ENCODE measurements at regions not wholly inside any gene's neighbourhood (a gene's known extent, or its start where the extent isn't known, plus 50 kb on each side); places are given as distances from the start of the nearest gene placed in this dataset.

GRCh38 chr6:69623357-69623756, 173.5 kb downstream of the LMBRD1 start:
- Mint-ChIP-seq H3K4me1 (no peaks in the 10 kb centered on the region), H3K9me3 (no peaks in the 10 kb centered on the region), H3K27me3 (peaks cover 7% of the 10 kb centered on the region), H3K36me3 (no peaks in the 10 kb centered on the region), H3K27ac (no peak overlapping the region), H3K4me3 (no peak overlapping the region)
- ATAC-seq (ENCODE audit: low read depth), result no peak
- DNase-seq (ENCODE audit: low spot score in 2 of 2), result no peak

DNA sequence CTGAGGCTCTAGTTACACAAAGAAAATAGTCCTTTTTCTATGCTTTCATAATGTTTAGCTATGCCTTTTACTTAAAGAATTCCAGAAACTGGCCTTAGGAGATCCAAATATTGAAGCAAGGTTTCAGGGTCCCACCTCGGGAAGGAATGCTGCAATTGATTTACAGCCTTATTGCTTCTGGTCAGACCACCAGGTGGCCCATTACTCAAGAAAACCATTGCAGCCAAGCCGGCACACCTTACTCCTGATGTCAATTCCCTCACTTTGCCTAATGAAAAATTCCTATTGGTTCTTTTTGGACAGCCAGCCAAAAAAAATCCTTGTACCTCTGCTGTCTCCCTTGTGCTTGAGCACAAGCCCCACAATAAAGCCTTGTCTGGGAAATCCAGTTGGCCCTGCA, 173.9 kb downstream of the LMBRD1 start:
- ATAC-seq (ENCODE audit: low read depth) (no peak), DNase-seq (ENCODE audit: low spot score in 2 of 2) (no peak)
- H3K4me3 Mint-ChIP-seq, result no peak overlapping the region
- H3K27ac Mint-ChIP-seq, result no peak overlapping the region
- no peaks in the 10 kb centered on the region for H3K9me3 Mint-ChIP-seq
- no peaks in the 10 kb centered on the region for H3K4me1 Mint-ChIP-seq
- no peaks in the 10 kb centered on the region for H3K36me3 Mint-ChIP-seq
- H3K27me3 Mint-ChIP-seq, result peaks cover 7% of the 10 kb centered on the region

DNA sequence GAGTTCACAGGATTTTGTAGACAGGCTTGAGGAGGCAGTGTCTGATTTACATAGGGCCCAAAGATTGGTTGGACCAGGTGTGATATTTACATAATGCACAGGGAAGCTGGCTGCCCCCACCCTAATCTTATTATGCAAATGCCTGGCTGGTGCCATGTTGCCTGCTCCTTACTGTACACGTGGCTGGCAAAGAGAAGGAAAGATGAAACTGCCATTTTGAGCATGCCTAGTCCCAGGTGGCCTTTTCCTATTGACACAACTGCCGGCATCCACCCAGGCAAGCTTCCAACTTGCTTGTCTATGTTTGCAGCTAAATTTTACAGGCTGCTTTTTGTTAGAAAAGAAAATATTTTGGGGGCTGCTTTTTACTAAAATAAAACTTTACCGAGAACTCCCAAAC, 174.6 kb downstream of the LMBRD1 start:
- Mint-ChIP-seq H3K9me3 (no peaks in the 10 kb centered on the region), H3K4me1 (no peaks in the 10 kb centered on the region), H3K36me3 (no peaks in the 10 kb centered on the region), H3K27me3 (peaks cover 7% of the 10 kb centered on the region), H3K4me3 (no peak overlapping the region), H3K27ac (no peak overlapping the region)
- no peak for ATAC-seq (ENCODE audit: low read depth)
- no peak for DNase-seq (ENCODE audit: low spot score in 2 of 2)

DNA sequence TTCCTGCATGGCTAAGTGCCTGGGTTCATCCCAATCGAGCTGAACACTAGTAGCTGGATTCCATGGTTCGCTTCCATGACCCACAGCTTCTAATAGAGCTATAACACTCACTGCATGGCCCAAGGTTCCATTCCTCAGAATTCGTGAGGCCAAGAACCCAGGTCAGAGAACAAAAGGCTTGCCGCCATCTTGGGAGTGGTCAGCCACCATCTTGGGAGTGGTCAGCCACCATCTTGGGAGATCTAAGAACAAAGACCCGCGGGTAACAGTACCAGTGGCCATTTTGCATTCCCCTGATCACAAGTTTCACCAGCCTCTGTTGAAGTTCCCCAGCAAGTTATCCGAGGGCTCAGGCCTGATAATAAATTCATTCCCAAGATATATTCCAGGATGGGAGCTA, 179.6 kb downstream of the LMBRD1 start:
- Mint-ChIP-seq H3K4me3 (no peak overlapping the region), H3K27ac (no peak overlapping the region), H3K9me3 (peaks cover 2% of the 10 kb centered on the region), H3K27me3 (peaks cover 3% of the 10 kb centered on the region), H3K36me3 (no peaks in the 10 kb centered on the region), H3K4me1 (no peaks in the 10 kb centered on the region)
- DNase-seq (ENCODE audit: low spot score in 2 of 2) (no peak), ATAC-seq (ENCODE audit: low read depth) (no peak)

DNA sequence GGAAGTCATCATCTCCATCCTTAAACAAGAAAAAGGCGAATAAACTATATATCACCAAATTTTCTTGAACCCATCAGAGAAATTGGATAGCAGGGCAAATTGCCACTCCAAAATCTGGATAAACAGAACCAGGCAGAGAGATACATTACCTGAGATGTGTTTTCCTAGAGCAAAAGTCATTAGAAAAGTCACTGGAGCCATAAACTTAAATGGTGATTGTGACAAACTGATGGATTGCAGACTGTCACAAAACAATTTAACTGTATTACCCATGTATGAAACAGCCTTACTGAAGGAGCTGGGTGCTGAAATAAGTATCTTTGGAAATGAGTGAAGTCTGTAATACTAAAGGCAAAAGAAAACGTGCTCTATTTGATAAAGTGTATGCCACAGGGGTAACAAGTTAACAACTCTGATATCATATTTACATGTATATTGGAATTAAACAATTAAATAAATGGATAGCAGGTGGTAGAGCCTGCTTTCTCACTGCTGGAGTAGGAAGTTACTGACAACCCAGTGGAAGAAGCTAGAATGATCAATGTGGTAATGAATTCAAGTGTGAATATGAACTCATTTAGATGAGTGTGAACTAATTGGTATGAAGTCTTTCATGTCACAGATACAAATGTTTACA, 186.9 kb downstream of the LMBRD1 start:
- Mint-ChIP-seq H3K4me1 (no peaks in the 10 kb centered on the region), H3K9me3 (peaks cover 2% of the 10 kb centered on the region), H3K4me3 (no peak overlapping the region), H3K36me3 (no peaks in the 10 kb centered on the region), H3K27me3 (peaks cover 5% of the 10 kb centered on the region), H3K27ac (no peak overlapping the region)
- ATAC-seq (ENCODE audit: low read depth), result no peak
- DNase-seq (ENCODE audit: low spot score in 2 of 2), result no peak

DNA sequence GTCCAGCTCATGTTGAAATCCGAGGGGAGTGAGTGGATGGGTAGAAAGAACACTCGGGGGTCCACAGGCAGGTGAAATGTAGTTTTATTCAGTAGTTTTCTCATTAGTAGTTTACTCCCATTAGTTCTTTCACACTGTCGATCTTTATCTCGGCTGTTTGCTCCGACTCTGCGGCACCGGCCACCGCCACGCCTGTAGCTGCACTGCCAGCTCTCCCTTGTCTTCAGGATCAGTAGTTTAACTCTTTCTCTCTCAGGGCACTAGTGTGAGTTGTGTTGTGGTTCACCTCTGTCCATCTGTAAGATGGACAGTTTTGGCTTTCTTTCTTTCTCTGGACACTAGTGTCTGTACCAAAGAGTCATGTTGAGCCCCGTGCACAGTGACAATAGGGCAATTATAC, 195.7 kb downstream of the LMBRD1 start:
- H3K36me3 Mint-ChIP-seq, result no peaks in the 10 kb centered on the region
- no peak overlapping the region for H3K4me3 Mint-ChIP-seq
- no peak for DNase-seq (ENCODE audit: low spot score in 2 of 2)
- ATAC-seq (ENCODE audit: low read depth), result no peak
- no peaks in the 10 kb centered on the region for H3K9me3 Mint-ChIP-seq
- no peak overlapping the region for H3K27ac Mint-ChIP-seq
- no peaks in the 10 kb centered on the region for H3K4me1 Mint-ChIP-seq
- H3K27me3 Mint-ChIP-seq, result peaks cover 6% of the 10 kb centered on the region

DNA sequence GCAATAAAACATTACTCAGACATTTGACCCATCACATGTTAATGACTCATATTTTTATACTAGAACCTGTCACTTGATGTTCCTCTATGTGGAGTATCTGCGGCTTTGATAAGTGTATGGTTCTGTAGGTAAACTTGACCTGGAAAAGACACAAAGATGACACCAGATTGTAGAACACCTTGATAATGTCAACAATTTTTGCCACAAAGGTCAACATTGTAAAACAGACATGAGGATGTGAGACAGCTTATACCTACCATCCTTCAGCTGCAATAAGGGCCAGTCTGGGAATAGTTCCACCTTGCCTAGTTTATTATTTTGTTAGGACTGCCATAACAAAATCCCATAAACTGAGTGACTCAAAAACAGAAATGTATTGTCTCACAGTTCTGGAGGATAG, 202.4 kb downstream of the LMBRD1 start:
- H3K9me3 Mint-ChIP-seq, result no peaks in the 10 kb centered on the region
- ATAC-seq (ENCODE audit: low read depth) (no peak), DNase-seq (ENCODE audit: low spot score in 2 of 2) (no peak)
- no peaks in the 10 kb centered on the region for H3K27me3 Mint-ChIP-seq
- H3K36me3 Mint-ChIP-seq, result no peaks in the 10 kb centered on the region
- no peak overlapping the region for H3K27ac Mint-ChIP-seq
- no peaks in the 10 kb centered on the region for H3K4me1 Mint-ChIP-seq
- H3K4me3 Mint-ChIP-seq, result no peak overlapping the region

DNA sequence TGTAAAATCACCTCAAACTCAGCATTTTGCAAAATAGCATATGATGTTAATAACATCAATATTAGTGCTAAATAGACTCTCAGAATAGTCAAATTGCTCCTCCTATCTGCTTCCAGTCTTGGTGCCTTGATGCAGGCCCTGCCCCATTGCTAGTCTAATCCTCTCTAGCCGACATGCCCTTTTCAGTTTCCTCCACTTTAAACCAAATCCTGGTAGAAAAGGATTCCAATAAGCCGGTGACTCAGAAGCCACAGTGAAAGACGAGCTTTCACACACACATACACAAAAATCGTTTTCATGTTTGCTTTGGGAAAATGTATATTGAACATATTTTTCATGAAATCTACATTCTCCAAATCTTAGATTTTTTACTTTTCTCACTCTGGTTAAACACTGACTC, 203.1 kb downstream of the LMBRD1 start:
- H3K27ac Mint-ChIP-seq, result no peak overlapping the region
- H3K4me1 Mint-ChIP-seq, result no peaks in the 10 kb centered on the region
- H3K36me3 Mint-ChIP-seq, result no peaks in the 10 kb centered on the region
- H3K4me3 Mint-ChIP-seq, result no peak overlapping the region
- DNase-seq (ENCODE audit: low spot score in 2 of 2), result no peak
- no peaks in the 10 kb centered on the region for H3K27me3 Mint-ChIP-seq
- no peak for ATAC-seq (ENCODE audit: low read depth)
- peaks cover 1% of the 10 kb centered on the region for H3K9me3 Mint-ChIP-seq

DNA sequence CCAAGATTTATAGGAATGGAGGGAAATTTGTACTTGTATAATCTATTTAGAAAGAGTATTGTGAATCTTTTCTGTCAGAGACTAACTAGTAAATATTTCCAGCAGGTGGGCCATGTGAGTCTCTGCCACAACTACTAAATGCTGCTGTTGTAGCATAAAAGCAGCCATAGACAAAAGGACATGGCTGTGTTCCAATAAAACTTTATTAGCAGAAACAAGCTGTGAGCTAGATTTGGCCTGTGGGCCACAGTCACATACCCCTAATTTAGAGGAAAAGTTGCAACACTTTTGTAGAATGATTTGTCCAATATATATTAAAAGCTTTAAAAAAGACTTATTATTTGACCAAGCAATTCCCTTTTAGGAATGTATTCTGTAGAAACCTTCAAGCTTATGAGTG, 207.2 kb downstream of the LMBRD1 start:
- Mint-ChIP-seq H3K4me1 (peaks cover 1% of the 10 kb centered on the region), H3K36me3 (no peaks in the 10 kb centered on the region), H3K27me3 (no peaks in the 10 kb centered on the region), H3K4me3 (no peak overlapping the region), H3K9me3 (peaks cover 1% of the 10 kb centered on the region), H3K27ac (no peak overlapping the region)
- ATAC-seq (ENCODE audit: low read depth) (no peak), DNase-seq (ENCODE audit: low spot score in 2 of 2) (no peak)

GRCh38 chr6:69584913-69585729, 211.7 kb downstream of the LMBRD1 start:
- no peaks in the 10 kb centered on the region for H3K36me3 Mint-ChIP-seq

DNA sequence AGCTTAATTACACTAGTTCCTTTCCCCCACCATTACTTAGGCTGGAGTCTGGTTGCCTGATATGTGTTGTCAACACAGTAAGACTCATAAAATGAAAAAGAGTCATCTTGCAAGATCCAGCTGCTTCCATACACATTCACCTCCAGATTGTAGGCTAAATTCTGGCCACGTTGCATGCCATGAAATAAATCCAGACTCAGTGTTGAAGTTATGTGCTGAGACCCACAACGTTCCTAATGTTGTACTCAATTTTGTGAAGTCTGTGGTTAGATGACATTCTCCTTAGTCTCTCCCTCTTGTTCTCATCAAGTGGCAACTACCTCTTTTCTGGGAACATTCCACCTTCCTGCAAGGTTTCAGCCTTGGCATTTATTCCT, 212.3 kb downstream of the LMBRD1 start:
- H3K27me3 Mint-ChIP-seq, result peaks cover 1% of the 10 kb centered on the region
- DNase-seq (ENCODE audit: low spot score in 2 of 2) (no peak), ATAC-seq (ENCODE audit: low read depth) (no peak)
- no peak overlapping the region for H3K4me3 Mint-ChIP-seq
- no peak overlapping the region for H3K27ac Mint-ChIP-seq
- H3K9me3 Mint-ChIP-seq, result peaks cover 1% of the 10 kb centered on the region
- H3K4me1 Mint-ChIP-seq, result peaks cover 6% of the 10 kb centered on the region
- no peaks in the 10 kb centered on the region for H3K36me3 Mint-ChIP-seq

More at GRCh38 chr6:69584913-69585729, 211.7 kb downstream of the LMBRD1 start:
- H3K27ac Mint-ChIP-seq, result no peak overlapping the region
- DNase-seq (ENCODE audit: low spot score in 2 of 2) (no peak), ATAC-seq (ENCODE audit: low read depth) (peak; percentile 60)
- no peak overlapping the region for H3K4me3 Mint-ChIP-seq
- H3K9me3 Mint-ChIP-seq, result peaks cover 1% of the 10 kb centered on the region
- H3K27me3 Mint-ChIP-seq, result peaks cover 1% of the 10 kb centered on the region
- peaks cover 6% of the 10 kb centered on the region for H3K4me1 Mint-ChIP-seq

- ATAC-seq (ENCODE audit: low read depth) (no peak), DNase-seq (ENCODE audit: low spot score in 2 of 2) (no peak)
- H3K27me3 Mint-ChIP-seq, result peaks cover 2% of the 10 kb centered on the region
- H3K4me1 Mint-ChIP-seq, result peaks cover 6% of the 10 kb centered on the region
- no peaks in the 10 kb centered on the region for H3K36me3 Mint-ChIP-seq
- H3K9me3 Mint-ChIP-seq, result no peaks in the 10 kb centered on the region
- H3K27ac Mint-ChIP-seq, result no peak overlapping the region
- H3K4me3 Mint-ChIP-seq, result no peak overlapping the region
Observed at GRCh38 chr6:69581581-69581980, 215.2 kb downstream of the LMBRD1 start.

DNA sequence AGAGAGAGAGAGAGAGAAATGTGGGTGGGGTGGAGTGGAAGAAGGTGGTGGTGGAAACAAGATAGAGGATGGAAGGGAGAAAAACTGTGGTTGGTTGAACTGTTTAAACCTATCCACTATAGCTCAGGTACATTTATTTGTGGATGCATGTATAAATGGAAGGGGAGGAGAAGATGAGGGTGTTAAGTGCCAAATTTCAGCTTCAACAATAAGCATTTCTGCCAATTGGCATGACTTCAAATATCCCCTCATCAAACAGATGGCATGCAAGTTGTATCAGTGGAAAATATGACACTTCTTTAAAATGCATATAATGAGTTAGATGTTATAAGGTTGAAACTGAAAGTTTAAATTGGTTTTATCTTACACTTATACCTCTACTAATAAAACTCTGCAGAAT, 216.1 kb downstream of the LMBRD1 start:
- Mint-ChIP-seq H3K4me1 (peaks cover 6% of the 10 kb centered on the region), H3K36me3 (no peaks in the 10 kb centered on the region), H3K27ac (no peak overlapping the region), H3K9me3 (no peaks in the 10 kb centered on the region), H3K27me3 (peaks cover 3% of the 10 kb centered on the region), H3K4me3 (no peak overlapping the region)
- DNase-seq (ENCODE audit: low spot score in 2 of 2), result no peak
- ATAC-seq (ENCODE audit: low read depth), result no peak

DNA sequence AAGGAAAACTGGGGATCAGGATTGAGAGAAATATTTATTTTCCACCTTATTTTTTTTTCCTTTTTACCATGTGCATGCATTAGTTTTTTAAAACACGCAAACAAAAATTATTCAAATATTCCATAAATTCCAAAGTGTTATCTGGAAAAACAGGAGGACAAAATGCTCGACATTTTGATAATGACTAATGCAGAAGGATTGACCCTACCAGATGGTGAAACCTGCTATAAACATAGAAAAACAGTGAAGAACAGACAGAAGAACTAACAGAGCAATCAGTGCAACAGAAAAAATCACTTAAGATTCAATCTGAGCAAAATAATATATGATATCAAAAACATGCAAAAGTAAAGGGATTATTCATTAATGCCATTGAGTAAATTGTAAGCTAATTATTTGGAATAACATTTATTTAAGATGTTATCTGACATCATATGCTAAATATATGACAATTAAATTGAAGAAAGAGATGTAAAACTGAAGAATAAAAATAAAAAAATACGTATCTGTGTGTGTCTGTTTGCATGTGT, 218.4 kb downstream of the LMBRD1 start:
- Mint-ChIP-seq H3K27ac (no peak overlapping the region), H3K4me3 (no peak overlapping the region), H3K36me3 (no peaks in the 10 kb centered on the region), H3K27me3 (peaks cover 1% of the 10 kb centered on the region), H3K9me3 (no peaks in the 10 kb centered on the region), H3K4me1 (no peaks in the 10 kb centered on the region)
- ATAC-seq (ENCODE audit: low read depth) (no peak), DNase-seq (ENCODE audit: low spot score in 2 of 2) (no peak)

DNA sequence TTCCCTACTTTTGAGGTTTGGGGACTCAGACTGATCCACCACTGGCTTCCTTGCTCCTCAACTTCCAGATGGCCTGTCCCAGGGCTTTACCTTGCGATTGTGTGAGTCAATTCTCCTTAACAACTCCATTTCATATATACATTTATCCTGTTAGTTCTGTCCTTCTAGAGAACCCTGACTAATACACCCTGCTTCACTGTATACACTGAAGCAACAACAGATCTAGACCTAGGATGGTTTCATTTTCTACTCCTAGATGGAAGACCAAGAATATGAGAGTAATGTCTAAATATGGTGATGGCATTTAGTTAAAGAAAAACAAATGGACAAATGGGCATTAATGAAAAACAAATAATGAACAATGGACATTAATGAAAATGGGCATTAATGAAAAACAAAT, 225.6 kb downstream of the LMBRD1 start:
- Mint-ChIP-seq H3K36me3 (no peaks in the 10 kb centered on the region), H3K27ac (no peak overlapping the region), H3K27me3 (peaks cover 3% of the 10 kb centered on the region), H3K4me1 (no peaks in the 10 kb centered on the region), H3K4me3 (no peak overlapping the region), H3K9me3 (peaks cover 4% of the 10 kb centered on the region)
- no peak for ATAC-seq (ENCODE audit: low read depth)
- DNase-seq (ENCODE audit: low spot score in 2 of 2), result no peak
